LNCAP (cell line): ENCODE measurements at regions not wholly inside any gene's neighbourhood (a gene's known extent, or its start where the extent isn't known, plus 50 kb on each side); places are given as distances from the start of the nearest gene placed in this dataset.

Experiments used
- CTCF ChIP-seq: fragments of 450-650 bp; IDR thresholded peaks from 2 replicates; pipeline ENCODE4 v1.5.1; 2017; ENCODE audit warnings: mild to moderate bottlenecking

- TF ChIP-seq CTCF, result no peak
These were observed 730.3 kb downstream of the DOK5 start for GRCh38 chr20:55205665-55206064.

- no peak for TF ChIP-seq CTCF
These were observed 724.9 kb downstream of the DOK5 start for GRCh38 chr20:55200317-55200716.

- TF ChIP-seq CTCF, result no peak
These were observed 719.6 kb downstream of the DOK5 start for GRCh38 chr20:55194947-55195346.

- TF ChIP-seq CTCF, result no peak
These were observed 710.8 kb downstream of the DOK5 start for GRCh38 chr20:55186228-55186627.

GRCh38 chr20:55175081-55175480 lies 699.7 kb downstream of the DOK5 start:
- TF ChIP-seq CTCF, result no peak

- no peak for TF ChIP-seq CTCF
These were observed 699.2 kb downstream of the DOK5 start for GRCh38 chr20:55174635-55175034.

GRCh38 chr20:55174172-55174571 lies 698.8 kb downstream of the DOK5 start:
- no peak for TF ChIP-seq CTCF

GRCh38 chr20:55173601-55174000 lies 698.2 kb downstream of the DOK5 start:
- no peak for TF ChIP-seq CTCF
